CD14-positive monocyte (primary cell): ENCODE measurements at regions not wholly inside any gene's neighbourhood (a gene's known extent, or its start where the extent isn't known, plus 50 kb on each side); places are given as distances from the start of the nearest gene placed in this dataset.
A peak's percentile ranks its signal among the peaks of the same experiment; 100 is the strongest.
"Not testable (repeated sequence)": the region's sequence is repeated elsewhere in the genome, so short reads cannot be mapped to it uniquely, and the experiment has no call there.

Experiments used
- DNase-seq, 3 donors: peaks; one replicate each; pipeline ENCODE4 v3.0.0-alpha.2; 2011 to 2022
- H2AFZ ChIP-seq: 2 replicates; pipeline ENCODE4 v1.6.0; 2012; ENCODE audit warnings: mild to moderate bottlenecking, low read depth, low read length, inconsistent platforms; ENCODE audit not compliant: insufficient read depth, poor library complexity, severe bottlenecking
- H3K27ac ChIP-seq, 2 donors: 1 replicate in 1 of 2; 2 replicates in 1 of 2; pipeline ENCODE4 v1.5.1; 2012 to 2013; ENCODE audit warnings: low read length in 2 of 2, control low read depth in 1 of 2, inconsistent platforms in 1 of 2, low read depth in 1 of 2, mild to moderate bottlenecking in 1 of 2
- H3K27me3 ChIP-seq, 2 donors: one replicate each; pipeline versions ENCODE4 v1.6.0 to v1.6.1; 2011 to 2013; ENCODE audit warnings: low read length in 2 of 2; ENCODE audit not compliant: control insufficient read depth in 2 of 2, insufficient read depth in 2 of 2
- H3K36me3 ChIP-seq, 2 donors: replicated peaks in 1 of 2; 1 replicate in 1 of 2; 2 replicates in 1 of 2; pipeline versions ENCODE4 v1.5.1 to v1.6.1; 2012 to 2013; ENCODE audit warnings: low read length in 2 of 2, control low read depth in 1 of 2, inconsistent platforms in 1 of 2, mild to moderate bottlenecking in 1 of 2; ENCODE audit not compliant: insufficient read depth in 2 of 2, control insufficient read depth in 1 of 2
- H3K4me1 ChIP-seq, 2 donors: 1 replicate in 1 of 2; 2 replicates in 1 of 2; pipeline versions ENCODE4 v1.5.1 to v1.6.1; 2012 to 2013; ENCODE audit warnings: low read length in 2 of 2, control low read depth in 1 of 2, inconsistent platforms in 1 of 2, mild to moderate bottlenecking in 1 of 2, moderate library complexity in 1 of 2; ENCODE audit not compliant: insufficient read depth in 2 of 2, control insufficient read depth in 1 of 2
- H3K4me2 ChIP-seq: replicated peaks from 2 replicates; pipeline ENCODE3; 2012; ENCODE audit warnings: low read length, moderate library complexity, mild to moderate bottlenecking; ENCODE audit not compliant: poor library complexity, severe bottlenecking; ENCODE audit errors: extremely low read depth
- H3K4me3 ChIP-seq, 3 experiments: fragments of 200-600 bp in 1 of 3; sonication (generic) in 1 of 3; replicated peaks in 1 of 3; 1 replicate in 2 of 3; 2 replicates in 1 of 3; pipeline ENCODE4 v1.5.1; 2011 to 2013; ENCODE audit warnings: low read length in 3 of 3, mild to moderate bottlenecking in 3 of 3, control low read depth in 2 of 3, low read depth in 2 of 3, inconsistent platforms in 1 of 3, moderate library complexity in 1 of 3
- H3K79me2 ChIP-seq: 2 replicates; pipeline ENCODE4 v1.6.0; 2012; ENCODE audit warnings: mild to moderate bottlenecking, control low read depth, inconsistent platforms, low read length, moderate library complexity; ENCODE audit not compliant: insufficient read depth
- H3K9ac ChIP-seq: 2 replicates; pipeline ENCODE4 v1.6.0; 2017; ENCODE audit warnings: low read length, mild to moderate bottlenecking; ENCODE audit not compliant: insufficient read depth, poor library complexity, severe bottlenecking
- H3K9me3 ChIP-seq, 2 donors: replicated peaks in 1 of 2; 1 replicate in 1 of 2; 2 replicates in 1 of 2; pipeline versions ENCODE4 v1.5.1 to v1.6.1; 2012 to 2013; ENCODE audit warnings: low read length in 2 of 2, control low read depth in 1 of 2; ENCODE audit not compliant: control insufficient read depth in 1 of 2, insufficient read depth in 1 of 2
- H4K20me1 ChIP-seq: 2 replicates; pipeline ENCODE4 v1.6.0; 2012; ENCODE audit warnings: mild to moderate bottlenecking, low read length, control low read depth, moderate library complexity; ENCODE audit not compliant: insufficient read depth
- H3K27ac Mint-ChIP-seq, 7 donors: one replicate each; pipeline ENCODE4 v1.8.0; 2020; ENCODE audit warnings: mild to moderate bottlenecking in 7 of 7, mixed read lengths in 7 of 7, moderate library complexity in 6 of 7, inconsistent platforms in 2 of 7
- H3K27me3 Mint-ChIP-seq, 3 donors: one replicate each; pipeline ENCODE4 v1.8.0; 2021 to 2022; ENCODE audit warnings: low read depth in 3 of 3, mild to moderate bottlenecking in 3 of 3, mixed read lengths in 3 of 3, moderate library complexity in 3 of 3, inconsistent platforms in 1 of 3
- H3K36me3 Mint-ChIP-seq, 2 donors: one replicate each; pipeline ENCODE4 v1.8.0; 2020; ENCODE audit warnings: mixed read lengths in 2 of 2, inconsistent platforms in 1 of 2, mild to moderate bottlenecking in 1 of 2
- H3K4me1 Mint-ChIP-seq: one replicate; pipeline ENCODE4 v1.8.0; 2020; ENCODE audit warnings: mild to moderate bottlenecking, mixed read lengths
- H3K4me3 Mint-ChIP-seq, 2 donors: one replicate each; pipeline ENCODE4 v1.8.0; 2020; ENCODE audit warnings: mild to moderate bottlenecking in 2 of 2, mixed read lengths in 2 of 2, moderate library complexity in 1 of 2
- H3K9me3 Mint-ChIP-seq, 7 donors: one replicate each; pipeline ENCODE4 v1.8.0; 2020 to 2022; ENCODE audit warnings: mixed read lengths in 7 of 7, mild to moderate bottlenecking in 6 of 7, moderate library complexity in 6 of 7, inconsistent platforms in 2 of 7
- WGBS: methylation state at CpG from one replicate; pipeline ENCODE4 v1.1.5; 2013; ENCODE audit warnings: missing lambda C conversion rate; ENCODE audit not compliant: insufficient coverage; 5-methylcytosine and 5-hydroxymethylcytosine counted together
- intact Hi-C, 2 donors: fragments of 100-400 bp; cut with micrococcal nuclease; formaldehyde crosslinking; loops; one replicate each; pipeline versions ENCODE4 v1.15.0 to v1.15.1; 2023
- TF ChIP-seq, protein P1 (sequence below): fragments of 200-600 bp; IDR thresholded peaks from one replicate; pipeline ENCODE4 v1.8.0; 2022; ENCODE audit warnings: antibody characterized with exemption, mild to moderate bottlenecking

DNA sequence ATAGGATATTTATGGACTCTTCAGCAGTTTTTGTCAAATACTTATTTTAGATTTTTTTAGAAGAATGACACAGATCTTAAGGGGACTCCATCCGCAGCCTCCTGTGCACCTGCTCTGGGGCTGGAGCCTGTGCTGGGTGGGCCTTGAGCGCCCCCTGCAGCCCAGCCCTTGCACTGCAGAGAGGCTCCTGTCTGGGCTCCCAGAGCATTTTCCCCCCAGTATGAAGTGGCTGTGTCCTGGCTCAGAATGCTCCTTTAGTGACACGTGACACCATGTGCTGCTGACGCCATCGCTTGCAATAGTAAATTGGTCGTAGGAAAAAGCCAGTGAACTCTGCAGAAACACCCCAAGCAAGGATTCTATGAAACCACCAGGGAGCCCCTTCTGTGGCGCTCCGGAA is 479.7 kb downstream of the TMEM121 start:
- H3K4me3 ChIP-seq, H3K27me3 ChIP-seq, H3K9me3 ChIP-seq, H3K9me3 Mint-ChIP-seq, H3K4me1 ChIP-seq, H3K27me3 Mint-ChIP-seq, H3K4me2 ChIP-seq, H3K36me3 Mint-ChIP-seq, H2AFZ ChIP-seq, H3K36me3 ChIP-seq, H3K4me3 Mint-ChIP-seq, H3K27ac Mint-ChIP-seq, H3K9ac ChIP-seq, H4K20me1 ChIP-seq, H3K27ac ChIP-seq, H3K4me1 Mint-ChIP-seq, H3K79me2 ChIP-seq: not testable (repeated sequence)
- TF ChIP-seq, protein P1, sequence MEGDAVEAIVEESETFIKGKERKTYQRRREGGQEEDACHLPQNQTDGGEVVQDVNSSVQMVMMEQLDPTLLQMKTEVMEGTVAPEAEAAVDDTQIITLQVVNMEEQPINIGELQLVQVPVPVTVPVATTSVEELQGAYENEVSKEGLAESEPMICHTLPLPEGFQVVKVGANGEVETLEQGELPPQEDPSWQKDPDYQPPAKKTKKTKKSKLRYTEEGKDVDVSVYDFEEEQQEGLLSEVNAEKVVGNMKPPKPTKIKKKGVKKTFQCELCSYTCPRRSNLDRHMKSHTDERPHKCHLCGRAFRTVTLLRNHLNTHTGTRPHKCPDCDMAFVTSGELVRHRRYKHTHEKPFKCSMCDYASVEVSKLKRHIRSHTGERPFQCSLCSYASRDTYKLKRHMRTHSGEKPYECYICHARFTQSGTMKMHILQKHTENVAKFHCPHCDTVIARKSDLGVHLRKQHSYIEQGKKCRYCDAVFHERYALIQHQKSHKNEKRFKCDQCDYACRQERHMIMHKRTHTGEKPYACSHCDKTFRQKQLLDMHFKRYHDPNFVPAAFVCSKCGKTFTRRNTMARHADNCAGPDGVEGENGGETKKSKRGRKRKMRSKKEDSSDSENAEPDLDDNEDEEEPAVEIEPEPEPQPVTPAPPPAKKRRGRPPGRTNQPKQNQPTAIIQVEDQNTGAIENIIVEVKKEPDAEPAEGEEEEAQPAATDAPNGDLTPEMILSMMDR, result peak; percentile 83
- intact Hi-C loops, result loop anchor here (10.0 kb wide), 2 partner anchors 61 to 331 kb away; no protein-coding TSS in a partner anchor
- peak in 2 of 3 donors; percentile 10 to 22 for DNase-seq
- 17% methylated on average over 3 of the region's 8 CpGs for WGBS

DNA sequence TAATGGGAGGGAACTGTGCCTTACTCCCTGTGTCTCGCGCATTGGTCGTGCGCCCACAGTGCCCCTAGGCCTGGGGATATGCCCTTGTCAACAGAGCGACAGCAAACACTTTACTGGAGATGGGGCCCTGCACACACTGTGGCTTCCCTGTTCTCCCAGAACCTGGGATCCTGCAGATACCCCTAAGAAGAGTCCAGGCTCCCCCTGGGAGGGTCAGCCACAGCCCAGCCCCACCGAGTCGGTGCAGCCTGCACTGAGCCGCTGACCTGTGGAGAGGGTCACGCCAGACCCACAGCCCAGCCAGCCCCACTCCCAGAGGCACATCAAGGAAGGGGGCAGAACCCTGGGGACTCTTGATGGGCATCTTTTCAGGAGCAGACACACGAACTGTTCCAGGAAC is 480.3 kb downstream of the TMEM121 start:
- WGBS, result 100% methylated on average over 5 of the region's 10 CpGs
- H3K4me3 Mint-ChIP-seq, H3K27ac Mint-ChIP-seq, H3K9me3 Mint-ChIP-seq, H3K4me1 ChIP-seq, H3K27me3 ChIP-seq, H3K4me1 Mint-ChIP-seq, H2AFZ ChIP-seq, H3K79me2 ChIP-seq, H4K20me1 ChIP-seq, H3K27me3 Mint-ChIP-seq, H3K4me3 ChIP-seq, H3K36me3 ChIP-seq, H3K9me3 ChIP-seq, H3K36me3 Mint-ChIP-seq, H3K9ac ChIP-seq, H3K27ac ChIP-seq, DNase-seq, H3K4me2 ChIP-seq: not testable (repeated sequence)
- intact Hi-C loops, result loop anchor here (10.0 kb wide), 2 partner anchors 62 to 332 kb away; no protein-coding TSS in a partner anchor
